HG03039 (cell line): ENCODE measurements at regions not wholly inside any gene's neighbourhood (a gene's known extent, or its start where the extent isn't known, plus 50 kb on each side); places are given as distances from the start of the nearest gene placed in this dataset.

Experiments
- ATAC-seq: cut with Tn5 transposase; IDR thresholded peaks from one replicate; pipeline ENCODE4 v1.9.1; 2021; ENCODE audit warnings: mild to moderate bottlenecking, moderate library complexity; ENCODE audit not compliant: unreplicated experiment

DNA sequence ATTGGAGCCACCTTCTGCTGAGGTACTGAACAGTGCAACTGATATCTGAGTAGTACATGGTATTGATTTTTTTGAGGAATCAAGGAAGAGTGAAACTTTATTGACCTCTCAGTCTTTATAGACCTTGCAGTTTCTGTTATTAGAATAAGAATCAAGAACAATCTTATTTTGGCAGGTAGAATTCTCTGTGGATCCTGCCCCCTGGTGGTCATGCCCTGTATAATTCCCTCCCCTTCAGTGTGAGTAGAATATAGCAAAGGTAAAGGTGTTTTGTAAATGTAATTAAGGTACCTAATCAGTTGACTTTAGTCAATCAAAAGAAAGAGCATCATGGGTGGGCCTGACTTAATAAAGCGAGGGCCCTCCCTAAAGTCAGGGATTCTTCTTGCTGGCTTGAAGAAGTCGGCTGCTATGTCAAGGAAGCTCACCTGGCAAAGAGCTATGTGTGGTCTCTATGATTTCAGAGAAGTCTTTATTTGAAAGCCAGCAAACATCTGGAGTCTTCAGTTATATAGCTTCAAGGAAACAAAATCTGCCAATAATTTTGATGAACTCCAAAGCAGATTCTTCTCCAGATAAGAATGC lies 142.8 kb downstream of the LSM5 start:
- ATAC-seq, result no peak

DNA sequence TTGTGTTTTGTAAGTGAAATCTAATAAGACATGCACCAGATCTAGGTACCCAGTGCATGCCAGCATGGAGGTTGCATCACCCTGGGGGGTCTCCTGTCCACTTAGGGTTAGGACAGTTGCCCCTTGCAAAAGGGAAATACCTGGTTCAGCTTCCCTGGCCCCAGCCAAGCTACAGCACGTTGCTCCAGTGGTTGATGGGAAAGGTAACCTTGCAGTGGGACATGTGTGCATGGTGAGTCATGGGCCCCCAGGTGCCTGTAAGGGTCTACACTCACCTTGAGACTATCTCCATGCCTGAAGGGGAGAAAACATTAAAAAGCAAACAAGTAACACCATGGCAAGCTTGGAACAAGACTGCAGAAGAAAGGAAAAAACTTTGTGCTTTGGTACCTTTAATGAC lies 143.9 kb downstream of the LSM5 start:
- no peak for ATAC-seq

DNA sequence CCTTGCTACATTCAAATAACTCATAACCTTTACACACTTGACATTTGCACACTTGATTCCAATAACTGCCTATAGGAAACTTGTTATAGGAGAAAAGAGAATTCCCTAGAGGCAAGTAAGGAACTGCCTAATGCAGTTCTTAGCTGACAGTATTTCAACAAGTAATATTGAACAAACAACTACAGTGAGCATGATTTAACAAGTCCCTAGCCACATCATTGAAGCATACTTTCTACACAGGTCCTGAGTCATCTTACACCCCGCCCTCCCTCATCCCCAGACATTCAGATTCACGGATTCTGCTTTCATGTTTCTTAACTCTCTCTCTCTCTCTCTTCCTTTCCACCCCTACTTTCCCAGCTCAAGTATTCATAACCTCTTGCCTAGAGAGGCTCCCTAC lies 153.5 kb downstream of the LSM5 start:
- ATAC-seq, result no peak

DNA sequence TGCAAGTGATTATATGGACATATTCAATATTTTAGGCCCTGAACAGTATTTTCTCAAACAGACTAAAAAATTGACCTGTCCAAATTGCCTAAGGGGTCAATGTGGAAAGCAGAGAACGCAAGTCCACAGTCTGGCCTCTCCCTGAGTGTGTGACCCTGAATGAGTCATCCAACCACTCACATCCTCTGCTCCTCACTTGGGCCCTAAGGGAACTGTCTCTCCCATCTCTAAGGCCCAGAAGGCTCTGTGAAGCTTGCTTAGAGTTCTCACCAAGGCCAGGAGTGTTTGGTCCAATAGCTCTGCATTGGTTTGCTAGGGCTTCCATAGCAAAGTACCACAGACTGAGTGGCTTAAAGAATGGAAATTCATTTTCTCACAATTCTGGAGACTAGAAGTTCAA lies 155.1 kb downstream of the LSM5 start:
- ATAC-seq, result no peak

DNA sequence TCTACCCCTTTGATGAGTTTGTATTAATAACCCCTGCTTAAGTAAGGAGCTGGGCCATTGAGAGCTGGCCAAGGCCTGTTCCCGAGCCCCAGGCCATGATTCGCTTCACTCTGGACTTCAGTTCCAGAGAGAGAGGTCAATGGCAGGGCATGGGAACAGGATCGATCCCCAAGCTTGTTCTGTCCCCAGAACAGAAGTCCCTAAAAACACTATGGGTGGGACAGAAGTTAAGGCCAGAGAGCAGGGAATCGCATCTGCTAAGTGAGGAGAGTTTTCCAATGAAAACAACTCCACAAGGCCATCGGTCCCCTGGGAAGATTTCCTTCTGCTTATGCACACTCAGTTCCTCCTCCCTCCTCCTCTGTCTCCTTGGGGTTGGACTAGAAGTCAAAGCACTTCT lies 159.6 kb downstream of the LSM5 start:
- ATAC-seq, result no peak

DNA sequence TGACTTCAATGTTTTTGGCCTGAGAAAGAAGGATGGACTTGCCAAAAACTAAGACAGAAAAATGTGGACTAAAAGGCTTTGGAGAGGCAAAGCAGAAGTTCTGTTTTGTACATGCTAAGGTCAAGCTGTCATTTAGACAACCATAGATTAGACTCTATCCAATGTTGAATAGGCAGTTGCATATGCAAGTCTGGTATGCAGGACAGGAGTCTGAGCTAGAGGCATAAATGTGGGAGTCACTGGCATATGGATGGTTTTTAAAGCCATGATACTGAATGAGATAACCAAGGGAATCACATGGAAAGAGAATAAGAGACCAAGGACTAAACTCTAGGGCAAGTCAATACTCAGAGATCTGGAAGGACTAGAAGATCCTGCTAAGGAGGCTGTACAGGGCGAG lies 164.1 kb downstream of the LSM5 start:
- no peak for ATAC-seq

DNA sequence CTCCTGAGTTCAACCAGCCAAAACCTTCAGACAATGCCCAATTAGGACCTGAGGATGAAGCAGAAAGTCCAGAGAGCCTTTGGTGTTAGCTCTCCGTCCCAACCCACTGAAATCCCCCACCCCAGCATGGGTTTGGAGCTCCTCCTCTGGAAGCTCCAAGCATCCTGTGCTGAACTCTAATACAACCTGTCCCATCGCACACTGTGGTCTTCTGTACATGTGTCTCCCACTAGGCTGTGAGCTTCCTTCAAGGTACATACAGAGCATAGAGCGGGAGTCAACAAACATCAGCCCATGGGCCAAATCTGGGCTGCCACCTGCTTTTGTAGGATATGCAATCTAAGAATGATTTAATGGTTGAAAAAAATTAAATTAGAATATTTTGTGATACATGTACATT lies 166.5 kb downstream of the LSM5 start:
- no peak for ATAC-seq

DNA sequence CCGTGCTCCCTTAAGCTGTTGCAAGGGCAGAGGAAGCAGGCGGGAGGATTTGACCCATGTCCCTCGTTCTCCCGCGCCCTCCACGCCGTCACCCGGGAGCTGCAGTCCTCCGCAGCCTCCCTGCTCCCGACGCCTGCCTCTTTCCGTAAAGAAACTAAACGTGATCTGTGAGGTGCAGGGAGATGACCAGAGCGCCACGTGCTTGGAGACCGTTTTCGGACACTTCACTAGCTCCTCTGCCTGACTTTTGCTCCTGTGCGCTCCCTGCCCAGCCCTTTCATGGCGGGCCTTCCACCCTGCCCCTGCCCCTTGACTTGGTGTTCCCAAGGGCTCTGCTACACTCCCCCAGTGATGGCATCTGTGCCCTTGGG lies 171.2 kb downstream of the LSM5 start:
- ATAC-seq, result no peak

DNA sequence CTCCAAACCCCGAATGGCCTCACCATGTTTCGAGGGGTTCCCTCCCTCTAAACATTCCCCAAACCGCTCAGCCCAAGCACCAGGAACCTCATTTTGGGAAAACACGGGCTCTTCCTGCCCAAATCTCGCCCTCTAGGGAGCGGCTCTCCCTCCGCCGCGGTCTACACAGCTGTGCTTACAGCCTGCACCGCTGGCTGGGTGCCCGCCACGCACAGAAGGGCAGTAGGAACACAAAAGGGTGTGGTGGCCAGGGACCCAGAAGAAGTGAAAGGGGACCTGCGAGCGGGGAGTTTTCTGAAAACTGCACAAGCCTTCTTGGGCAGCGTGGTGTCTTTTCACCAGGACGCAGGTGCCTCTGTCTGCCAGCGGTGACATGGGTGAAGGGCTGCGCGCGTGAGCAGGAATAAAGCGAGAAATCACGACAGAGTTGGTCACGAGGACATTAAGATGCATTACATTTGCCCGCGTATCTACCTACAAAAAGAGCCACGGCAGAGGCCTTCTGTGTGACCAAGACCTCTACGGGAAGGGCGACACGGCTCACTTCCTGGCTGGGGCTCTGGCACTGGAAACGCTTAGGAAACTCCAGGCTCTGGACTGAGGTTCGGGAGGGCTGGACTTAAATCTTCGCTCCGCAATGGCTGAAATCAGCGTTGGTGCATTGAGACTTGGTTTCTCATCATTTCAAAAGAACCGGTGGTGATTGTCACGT lies 171.7 kb downstream of the LSM5 start:
- ATAC-seq, result no peak

DNA sequence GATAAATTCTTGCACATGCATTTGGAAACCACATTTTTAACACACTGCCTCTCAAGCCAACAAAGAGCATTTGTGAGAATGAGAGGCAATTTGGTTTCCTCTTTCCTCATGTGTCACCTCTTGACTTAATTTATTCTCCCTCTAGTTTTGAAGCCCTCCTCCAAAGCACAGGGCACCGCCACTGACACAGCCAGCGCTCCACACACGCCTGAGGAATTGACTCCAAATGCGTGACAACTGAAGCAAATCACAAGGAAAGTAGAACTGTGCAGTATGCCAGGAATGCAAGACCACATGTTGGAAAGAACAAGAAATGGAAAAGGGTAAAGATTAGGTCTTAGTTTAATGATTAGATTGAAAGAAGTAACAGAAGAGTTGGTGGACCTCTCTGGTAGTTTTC lies 173.3 kb downstream of the LSM5 start:
- ATAC-seq, result no peak

DNA sequence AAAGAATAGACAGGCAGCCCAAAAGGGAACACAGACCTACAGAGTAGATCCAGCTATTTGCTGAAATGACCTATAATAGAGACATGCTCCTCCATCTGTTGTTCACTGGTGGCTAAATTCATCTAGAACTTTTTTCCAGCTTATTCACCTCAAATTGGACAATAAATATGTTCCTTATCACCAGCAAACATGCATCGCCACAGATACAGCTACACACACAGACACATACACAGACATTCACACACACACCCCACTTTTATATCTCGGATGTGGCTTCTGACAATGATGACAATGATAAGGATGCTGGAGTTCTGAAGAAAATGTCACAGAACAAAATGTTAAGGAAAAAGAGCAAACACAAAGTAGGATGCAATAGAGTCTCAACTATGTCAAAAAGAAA lies 175.4 kb downstream of the LSM5 start:
- ATAC-seq, result no peak

DNA sequence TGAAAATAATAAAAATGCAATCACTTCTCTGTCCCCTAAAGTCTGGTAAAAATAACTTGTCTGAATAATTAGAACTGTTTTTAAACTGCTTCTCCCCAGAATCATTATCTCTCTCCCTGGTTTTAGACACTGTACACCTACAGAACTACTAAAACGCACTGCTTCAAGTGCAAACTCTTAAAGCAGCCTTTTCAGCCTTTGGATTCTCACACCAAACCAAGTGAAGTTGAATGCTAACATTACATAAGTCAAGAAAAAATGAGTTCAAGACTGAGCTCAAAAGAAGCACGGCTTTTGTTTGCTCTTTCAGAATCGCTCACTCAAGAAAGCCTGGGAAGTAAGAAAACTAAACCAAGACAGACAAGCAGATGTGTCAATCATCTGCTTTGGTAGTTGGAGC lies 188.8 kb downstream of the LSM5 start:
- no peak for ATAC-seq

DNA sequence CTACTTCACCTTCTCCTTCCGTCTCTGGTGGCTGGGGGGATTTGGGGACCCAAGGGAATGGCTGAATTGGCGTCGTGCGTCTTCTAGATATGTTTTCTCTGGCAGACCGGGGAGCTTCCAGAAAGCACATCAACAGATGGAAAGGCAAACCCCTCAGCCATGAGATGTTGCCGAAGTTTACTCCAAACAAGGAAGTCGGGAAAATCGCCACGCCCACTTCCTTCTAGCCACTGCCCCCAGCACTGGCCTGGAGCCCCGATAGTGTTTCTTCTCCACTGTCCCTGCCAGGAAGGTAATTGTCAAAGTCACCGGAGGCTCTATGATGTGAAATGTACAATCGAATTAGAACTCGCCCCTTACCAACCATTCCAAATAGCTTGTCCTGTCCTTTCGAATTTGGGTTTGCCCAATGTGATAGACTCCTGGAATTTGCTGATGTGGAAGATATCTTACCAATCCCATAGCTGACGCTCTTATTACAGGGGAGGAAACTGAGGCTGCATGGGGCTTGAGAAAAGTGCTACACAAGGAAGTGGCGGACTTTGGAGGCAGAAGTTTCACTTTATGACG lies 191.0 kb downstream of the LSM5 start:
- no peak for ATAC-seq

DNA sequence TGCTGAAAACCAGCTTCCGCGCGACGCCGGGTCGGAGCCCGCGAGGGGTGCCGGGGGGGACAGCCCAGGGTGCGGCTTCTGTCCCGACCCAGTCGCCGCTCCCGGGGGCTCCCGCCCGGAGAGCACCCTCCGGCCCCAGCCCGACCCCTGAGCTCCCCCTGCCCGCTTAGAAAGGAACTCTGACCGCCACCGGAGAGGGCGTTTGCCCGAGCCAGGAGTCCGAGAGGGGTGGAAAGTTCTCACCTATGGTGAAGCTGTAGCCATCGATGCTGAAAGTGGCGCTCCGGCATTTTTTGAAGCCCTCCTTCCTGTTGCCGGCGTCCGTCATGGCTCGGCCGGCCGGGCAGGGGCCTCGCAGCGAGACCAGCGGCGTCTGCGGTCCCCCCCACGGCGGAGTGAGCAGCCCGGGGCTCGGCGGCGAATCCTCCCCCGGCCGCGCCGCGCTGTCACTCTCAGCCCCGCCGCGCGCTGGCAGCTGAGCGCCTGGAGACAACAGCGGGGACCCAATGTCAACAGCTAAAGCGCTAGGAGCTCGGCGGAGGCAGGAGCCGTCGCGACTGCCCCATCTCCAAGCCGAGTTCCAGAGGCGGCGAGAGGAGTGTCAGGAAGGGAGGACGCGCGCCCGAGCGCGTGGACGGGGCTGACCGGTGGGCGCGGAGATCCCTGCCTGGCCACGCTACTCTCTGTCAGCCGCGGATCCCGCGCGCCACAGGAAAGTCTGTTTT lies 191.6 kb downstream of the LSM5 start:
- no peak for ATAC-seq

DNA sequence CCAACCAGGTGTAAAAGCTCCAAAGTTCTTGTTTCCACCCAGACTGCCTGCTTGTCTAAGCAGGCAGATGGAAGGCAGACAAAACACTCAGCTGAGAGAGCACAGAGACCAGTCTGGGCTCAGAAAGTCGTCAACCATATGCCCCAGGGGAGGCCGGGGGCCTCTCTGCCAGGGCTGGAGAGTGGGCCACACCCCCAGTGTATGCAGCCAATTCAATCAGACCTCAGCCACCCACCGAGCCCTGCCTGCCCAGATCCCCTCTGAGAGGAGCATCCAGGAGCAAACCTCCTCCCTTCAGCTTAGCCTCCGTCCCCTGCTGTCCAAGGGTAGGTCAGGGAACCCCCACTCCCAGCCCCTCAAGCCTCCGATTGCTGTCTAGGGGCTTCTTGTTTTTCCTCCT lies 196.3 kb downstream of the LSM5 start:
- no peak for ATAC-seq

DNA sequence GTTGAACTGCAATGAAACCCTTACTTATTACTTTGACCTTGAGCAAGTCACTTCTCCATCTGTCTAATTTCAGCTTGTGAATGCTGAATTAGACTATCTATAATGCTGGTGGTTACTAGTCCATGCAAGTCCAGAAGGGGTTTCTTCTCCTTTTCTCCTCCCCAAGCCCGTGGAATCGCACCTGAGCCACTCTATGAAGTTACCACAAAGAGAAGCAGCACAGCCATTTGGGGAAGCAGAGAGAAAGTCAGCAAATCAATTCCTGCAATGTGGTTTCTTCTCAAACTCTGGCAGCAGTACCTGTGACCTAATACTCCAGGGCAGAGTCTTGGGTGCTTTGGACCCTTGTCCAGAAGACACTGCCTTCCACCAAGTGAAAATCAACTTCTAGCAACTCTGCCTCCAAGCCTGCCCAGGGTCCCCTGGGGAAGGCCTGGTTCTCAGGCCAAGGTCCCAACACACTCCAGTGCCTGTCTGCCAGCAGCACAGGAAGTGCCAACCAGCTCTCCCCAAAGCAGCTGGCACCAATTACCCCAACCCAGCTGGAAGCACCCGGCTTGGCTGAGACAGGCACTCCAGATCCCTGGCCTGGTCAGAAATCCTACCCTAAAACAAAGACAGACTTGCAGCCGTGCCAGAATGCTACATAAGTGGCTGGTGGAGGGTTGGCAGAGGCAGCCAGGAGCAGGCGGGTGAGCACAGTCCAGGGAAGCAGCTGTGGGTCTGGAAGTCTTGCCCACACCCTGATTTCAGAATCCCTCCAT lies 200.3 kb downstream of the LSM5 start:
- ATAC-seq, result no peak

DNA sequence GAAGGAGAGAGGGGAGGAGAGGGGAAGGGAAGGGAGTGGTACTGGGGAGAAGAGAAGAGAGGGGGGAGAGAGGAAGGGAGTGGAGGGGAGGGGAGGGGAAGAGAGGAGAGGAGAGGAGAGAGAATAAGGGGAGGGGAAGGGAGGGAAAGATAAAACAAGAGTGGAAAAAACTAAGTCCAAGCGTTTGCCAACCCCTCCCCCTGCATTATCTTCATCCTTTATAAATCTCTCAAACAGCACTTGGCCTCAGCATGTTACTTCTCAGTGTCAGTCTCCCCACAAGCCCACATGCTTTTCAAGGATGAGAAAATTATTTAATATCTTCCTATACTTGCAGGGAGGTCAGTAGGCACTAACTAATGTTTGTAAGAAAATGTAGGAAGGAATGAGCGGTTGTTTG lies 204.5 kb downstream of the LSM5 start:
- no peak for ATAC-seq

DNA sequence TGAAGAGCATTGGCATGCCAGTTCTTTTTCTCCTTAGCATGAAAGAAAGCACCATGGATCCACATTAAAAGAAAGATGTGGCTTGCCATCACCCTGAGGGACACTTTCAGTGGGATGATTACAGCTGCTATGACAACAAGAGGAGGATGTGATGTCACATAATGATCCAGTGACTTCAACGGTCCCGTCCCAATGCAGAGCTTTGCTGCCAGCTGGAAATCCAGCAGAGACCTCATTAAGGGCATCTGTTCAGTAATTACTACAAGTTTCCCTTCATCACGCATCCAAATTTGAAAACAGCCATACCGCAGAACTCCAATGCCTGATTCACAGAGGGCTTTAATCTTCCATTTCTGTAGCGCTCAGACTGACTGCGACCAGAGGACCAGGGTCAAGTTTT lies 206.6 kb downstream of the LSM5 start:
- ATAC-seq, result no peak

DNA sequence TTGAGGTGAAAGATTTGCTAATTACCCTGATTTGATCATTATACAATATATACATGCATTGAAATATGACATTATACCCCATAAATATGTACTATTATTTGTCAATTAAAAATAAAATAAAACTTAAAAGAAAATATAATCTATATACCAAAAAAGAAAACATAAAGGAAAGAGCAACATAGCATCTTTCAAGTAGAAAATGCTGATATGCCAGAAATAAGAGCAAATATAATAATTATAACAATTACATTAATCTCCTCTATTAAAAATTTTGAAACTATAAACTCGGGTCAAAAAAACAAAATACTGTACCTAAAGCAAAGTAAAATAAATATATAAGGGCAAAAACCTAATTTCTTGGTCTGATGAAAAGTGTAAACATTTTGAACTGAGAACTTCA lies 209.3 kb upstream of the PDE1C start:
- ATAC-seq, result no peak

DNA sequence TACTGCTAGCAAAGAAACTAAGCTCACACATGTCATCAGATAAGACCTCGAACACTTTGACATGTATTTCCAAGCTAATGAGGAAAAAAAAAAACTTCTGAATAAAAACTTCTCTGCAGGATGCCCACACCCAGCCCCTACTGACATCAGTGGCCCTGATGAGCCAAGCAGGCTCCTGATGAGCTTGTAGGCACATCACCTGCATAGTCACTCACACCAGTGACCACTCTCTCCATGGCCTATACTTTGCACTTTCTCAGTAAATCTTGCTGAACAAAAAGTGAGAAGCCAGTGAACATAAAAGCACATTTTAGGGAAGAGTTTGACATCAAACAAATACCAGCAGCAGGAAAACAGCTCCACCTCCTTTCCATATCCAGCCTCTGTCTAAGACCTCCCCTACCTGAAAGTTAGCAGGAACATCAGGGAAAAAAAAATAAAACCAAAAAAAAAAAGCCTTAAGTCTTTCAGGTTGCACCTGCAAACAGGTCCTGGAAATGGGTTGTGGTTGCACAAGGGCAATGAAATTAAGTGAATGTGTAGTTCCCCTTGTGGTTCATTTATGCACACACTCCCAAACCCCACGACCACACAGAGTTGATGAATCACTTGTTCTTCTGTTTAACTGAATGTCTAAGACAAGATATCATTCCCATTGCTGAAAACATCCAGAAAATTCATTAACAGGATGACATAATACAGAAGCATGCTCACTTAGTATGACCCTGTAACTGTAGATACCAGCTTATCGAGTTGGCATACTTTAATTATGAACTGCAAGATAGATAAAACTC lies 205.2 kb upstream of the PDE1C start:
- ATAC-seq, result no peak

DNA sequence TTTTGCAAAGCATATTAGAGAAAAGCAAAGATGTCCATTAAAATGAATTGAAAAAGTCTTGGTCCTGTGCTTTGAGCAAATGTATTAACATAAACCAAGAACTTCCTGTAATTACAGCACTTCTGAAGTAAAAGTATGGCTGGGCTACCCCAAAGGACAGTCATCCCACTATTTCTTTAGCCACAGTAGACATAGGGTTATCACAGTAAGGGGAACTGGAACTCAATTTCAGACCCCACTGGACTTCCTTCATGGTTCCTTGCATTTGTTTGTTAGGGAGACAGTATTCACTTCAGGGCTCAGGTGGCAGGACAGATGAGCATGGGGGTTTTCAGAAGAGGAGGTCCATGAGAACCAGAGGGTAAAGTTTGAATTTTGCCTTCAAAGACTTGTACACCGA lies 203.1 kb upstream of the PDE1C start:
- no peak for ATAC-seq
